SK-N-SH (cell line): ENCODE measurements at regions not wholly inside any gene's neighbourhood (a gene's known extent, or its start where the extent isn't known, plus 50 kb on each side); places are given as distances from the start of the nearest gene placed in this dataset.

Experiments
- CTCF ChIP-seq: fragments of 200-600 bp; sonication (generic); IDR thresholded peaks from 2 replicates; pipeline ENCODE4 v1.6.1; 2017; ENCODE audit warnings: antibody characterized with exemption, mild to moderate bottlenecking, moderate library complexity
- EP300 ChIP-seq, 2 experiments: IDR thresholded peaks; 2 replicates each; pipeline versions ENCODE4 v1.4.0 to v1.6.1; 2012; ENCODE audit warnings: borderline replicate concordance in 1 of 2, low read depth in 1 of 2, low read length in 1 of 2
- FOXJ3 ChIP-seq: sonication (generic); formaldehyde crosslinking; IDR thresholded peaks from 2 replicates; pipeline ENCODE4 v1.5.1; 2020; ENCODE audit warnings: mild to moderate bottlenecking, missing genetic modification reagents
- GATA2 ChIP-seq: sonication (generic); formaldehyde crosslinking; IDR thresholded peaks from 2 replicates; pipeline ENCODE4 v1.5.0; 2020; ENCODE audit warnings: mild to moderate bottlenecking, missing genetic modification reagents
- MEF2A ChIP-seq: IDR thresholded peaks from 2 replicates; pipeline ENCODE4 v1.4.0; 2012; ENCODE audit warnings: low read depth, borderline replicate concordance
- NFIC ChIP-seq: IDR thresholded peaks from 2 replicates; pipeline ENCODE4 v1.4.0; 2012; ENCODE audit warnings: borderline replicate concordance
- POLR2AphosphoS5 ChIP-seq: IDR thresholded peaks from 2 replicates; pipeline ENCODE4 v1.6.1; 2012; ENCODE audit warnings: low read depth, low read length
- RAD21 ChIP-seq: IDR thresholded peaks from 2 replicates; pipeline ENCODE4 v1.6.1; 2012; ENCODE audit warnings: mild to moderate bottlenecking, low read length
- REST ChIP-seq: IDR thresholded peaks from 2 replicates; pipeline ENCODE4 v1.6.1; 2012; ENCODE audit warnings: mild to moderate bottlenecking, low read depth, low read length, moderate library complexity
- RFX5 ChIP-seq: IDR thresholded peaks from 2 replicates; pipeline ENCODE4 v1.6.1; 2012; ENCODE audit warnings: mild to moderate bottlenecking, improper control_type of control experiment, low read length
- USF1 ChIP-seq: IDR thresholded peaks from 2 replicates; pipeline ENCODE4 v1.4.0; 2012; ENCODE audit warnings: low read depth, borderline replicate concordance

DNA sequence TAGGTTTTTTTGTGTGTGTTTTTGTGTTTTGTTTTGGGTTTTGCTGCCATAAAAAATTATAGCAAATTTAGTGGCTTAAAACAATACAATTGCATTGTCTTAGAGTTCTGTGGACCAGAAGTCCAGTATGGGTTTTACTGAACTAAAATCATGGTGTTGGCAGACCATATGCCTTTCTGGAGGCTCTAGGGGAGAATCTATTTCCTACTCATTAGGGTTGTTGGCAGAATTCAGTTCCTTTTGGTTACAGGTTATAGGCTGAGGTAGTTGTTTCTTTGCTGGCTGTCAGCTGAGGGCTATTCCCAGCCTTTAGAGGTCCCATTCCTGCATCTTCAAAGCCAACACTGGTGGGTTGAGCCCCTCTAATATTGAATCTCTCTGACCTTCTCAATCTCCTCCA is 181.3 kb downstream of the IBTK start:
- TF ChIP-seq CTCF (no peak), REST (no peak), NFIC (no peak), GATA2 (CRISPR knock-in tag) (no peak), POLR2AphosphoS5 (no peak), RAD21 (no peak), USF1 (no peak), MEF2A (no peak), RFX5 (no peak), FOXJ3 (CRISPR knock-in tag) (no peak), EP300 (IDR thresholded peaks at IDR 0.05; ENCODE audit: borderline replicate concordance in 1 of 2, low read depth in 1 of 2, low read length in 1 of 2) (no peak)
